ENCODE measurements at regions not wholly inside any gene's neighbourhood (a gene's known extent, or its start where the extent isn't known, plus 50 kb on each side); places are given as distances from the start of the nearest gene placed in this dataset.

DNA sequence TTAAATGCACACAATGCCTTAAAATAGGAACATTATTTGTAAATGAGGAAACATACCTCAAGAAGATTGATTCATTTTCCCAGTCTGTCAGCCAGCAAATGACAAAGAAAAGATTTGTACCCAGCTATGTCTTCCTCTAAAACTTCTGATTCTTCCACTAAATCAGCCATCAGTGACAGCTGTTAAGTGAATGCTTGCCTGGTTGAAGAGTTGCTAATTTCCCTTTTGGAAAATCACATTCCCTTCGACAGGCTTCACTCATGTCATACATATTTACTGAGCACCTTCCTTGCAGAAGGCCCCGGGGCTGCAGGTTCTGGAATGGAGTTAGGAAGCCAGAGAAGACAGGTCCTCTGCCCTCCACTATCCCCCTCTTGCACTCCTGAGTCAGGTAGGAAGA is 112.0 kb upstream of the SLC66A3 start:
- DNase-seq (ENCODE audit: low read depth in 2 of 2) = no peak

DNA sequence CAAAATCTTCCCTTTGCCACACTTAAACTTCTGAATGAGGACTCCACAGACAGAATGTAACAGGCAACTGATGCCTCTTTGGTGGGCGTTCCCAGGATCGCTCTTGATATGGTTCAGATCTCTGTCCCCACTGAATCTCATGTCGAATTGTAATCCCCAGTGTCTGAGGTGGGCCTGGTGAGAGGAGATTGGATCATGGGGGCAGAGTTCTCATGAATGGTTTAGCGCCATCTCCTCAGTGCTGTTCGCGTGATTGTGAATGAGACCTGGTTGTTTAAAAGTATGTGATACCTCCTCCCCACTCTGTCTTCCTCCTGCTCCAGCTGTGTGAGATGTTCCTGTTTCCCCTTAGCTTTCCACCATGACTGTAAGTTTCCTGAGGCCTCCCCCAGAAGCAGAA is 111.1 kb upstream of the SLC66A3 start:
- DNase-seq (ENCODE audit: low read depth in 2 of 2) = no peak

DNA sequence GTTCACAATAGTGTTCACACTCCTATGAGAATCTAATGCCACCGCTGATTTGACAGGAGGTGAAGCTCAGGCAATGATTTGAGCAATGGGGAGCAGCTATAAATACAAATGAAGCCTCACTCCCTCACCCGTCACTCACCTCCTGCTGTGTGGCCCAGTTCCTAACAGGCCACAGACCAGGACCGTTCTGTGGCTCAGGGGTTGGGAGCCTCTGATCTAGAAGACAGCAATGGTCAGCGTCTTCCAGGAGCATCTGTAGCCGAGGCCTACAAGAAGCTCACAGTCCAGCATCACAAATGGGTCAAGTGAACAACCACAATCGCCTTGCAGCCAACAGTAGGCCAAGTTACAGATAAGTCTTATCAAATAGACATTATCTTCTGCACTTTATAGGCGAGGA is 110.0 kb upstream of the SLC66A3 start:
- DNase-seq (ENCODE audit: low read depth in 2 of 2) = no peak

DNA sequence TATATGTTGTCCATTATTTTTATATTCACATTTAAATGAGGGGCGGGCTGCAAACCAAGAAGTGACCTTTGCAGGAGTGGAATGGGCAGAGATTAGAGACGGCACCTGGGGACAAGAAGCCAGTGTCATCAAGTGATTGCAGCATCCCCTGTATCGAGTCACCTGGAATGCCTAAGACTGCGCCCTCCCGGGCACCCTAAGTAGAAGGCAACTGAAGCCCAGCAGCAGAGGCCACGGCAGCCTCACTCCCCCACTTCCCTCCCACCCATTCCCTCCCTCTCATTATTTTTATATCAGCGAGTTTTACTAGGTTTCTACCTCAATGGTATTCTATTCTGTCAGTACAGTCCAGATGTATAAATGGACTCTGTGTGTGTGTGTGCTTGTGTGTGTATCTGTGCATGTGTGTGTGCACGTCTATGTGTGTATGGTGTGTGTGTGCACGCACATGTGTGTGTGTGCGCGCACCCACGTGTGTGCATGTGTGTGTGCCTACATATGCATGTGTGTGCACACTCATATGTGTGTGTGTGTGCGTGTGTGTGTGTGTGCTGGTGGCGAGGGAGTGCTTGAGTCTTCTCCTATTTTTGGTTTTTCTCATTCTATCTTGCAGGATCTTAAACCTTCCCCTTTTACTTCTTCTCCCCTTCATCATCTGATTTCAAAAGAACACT is 106.8 kb upstream of the SLC66A3 start:
- DNase-seq (ENCODE audit: low read depth in 2 of 2) = no peak

DNA sequence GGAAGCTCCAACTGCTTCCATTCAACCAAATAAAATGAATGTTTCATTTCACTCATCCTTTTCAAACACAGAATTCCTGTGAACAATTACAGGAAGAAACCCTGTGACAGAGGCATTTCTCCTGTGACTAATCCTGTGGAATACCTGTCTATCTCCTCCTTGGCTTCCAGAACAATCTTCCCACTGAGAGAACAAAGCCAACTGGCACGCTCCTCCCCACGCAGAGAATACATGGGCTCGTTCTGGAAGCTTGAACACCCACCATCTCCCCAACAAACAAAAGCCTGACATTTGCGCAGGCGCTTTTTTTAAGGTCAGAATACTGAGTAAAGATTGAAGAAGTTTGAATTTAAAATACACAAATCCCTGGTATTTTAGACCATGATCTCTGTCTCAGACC is 104.7 kb upstream of the SLC66A3 start:
- peak; percentile 7 to 31 for DNase-seq (ENCODE audit: low read depth in 2 of 2)

DNA sequence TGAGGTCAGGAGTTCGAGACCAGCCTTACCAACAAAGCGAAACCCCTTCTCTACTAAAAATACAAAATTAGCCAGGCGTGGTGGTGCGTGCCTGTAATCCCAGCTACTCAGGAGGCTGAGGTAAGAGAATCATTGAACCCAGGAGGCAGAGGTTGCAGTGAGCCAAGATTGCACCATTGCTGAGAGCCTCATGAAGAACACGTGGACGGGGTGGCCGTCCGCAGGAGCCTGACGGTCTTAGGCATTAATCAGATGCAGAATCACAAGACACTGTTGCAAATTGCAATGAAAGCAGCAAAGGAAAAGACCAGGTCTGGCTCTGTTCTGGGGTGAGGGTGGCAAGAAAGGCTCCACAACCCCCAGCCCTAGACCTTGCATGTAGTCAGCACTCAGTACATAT is 104.0 kb upstream of the SLC66A3 start:
- DNase-seq (ENCODE audit: low read depth in 2 of 2) = no peak

DNA sequence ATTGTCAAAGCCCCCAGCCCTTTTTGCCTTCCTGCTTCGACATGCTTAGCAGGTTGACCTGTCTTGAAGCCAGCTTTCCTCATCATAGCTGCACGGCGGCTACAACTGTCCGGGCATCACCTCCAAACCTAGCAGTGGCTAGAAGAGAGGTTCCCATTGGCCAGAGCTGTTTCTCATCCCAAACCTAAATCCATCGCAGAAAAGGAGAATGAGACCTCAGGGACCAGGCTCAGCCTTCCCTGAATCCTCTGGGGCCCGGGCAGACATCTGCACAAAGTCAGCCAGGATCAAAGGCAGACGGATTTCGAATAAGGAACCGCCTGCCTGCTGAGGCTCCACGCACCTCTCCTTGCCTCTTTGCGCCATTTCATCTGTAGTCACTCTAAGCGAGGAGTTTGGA is 101.7 kb upstream of the SLC66A3 start:
- DNase-seq (ENCODE audit: low read depth in 2 of 2) = no peak

DNA sequence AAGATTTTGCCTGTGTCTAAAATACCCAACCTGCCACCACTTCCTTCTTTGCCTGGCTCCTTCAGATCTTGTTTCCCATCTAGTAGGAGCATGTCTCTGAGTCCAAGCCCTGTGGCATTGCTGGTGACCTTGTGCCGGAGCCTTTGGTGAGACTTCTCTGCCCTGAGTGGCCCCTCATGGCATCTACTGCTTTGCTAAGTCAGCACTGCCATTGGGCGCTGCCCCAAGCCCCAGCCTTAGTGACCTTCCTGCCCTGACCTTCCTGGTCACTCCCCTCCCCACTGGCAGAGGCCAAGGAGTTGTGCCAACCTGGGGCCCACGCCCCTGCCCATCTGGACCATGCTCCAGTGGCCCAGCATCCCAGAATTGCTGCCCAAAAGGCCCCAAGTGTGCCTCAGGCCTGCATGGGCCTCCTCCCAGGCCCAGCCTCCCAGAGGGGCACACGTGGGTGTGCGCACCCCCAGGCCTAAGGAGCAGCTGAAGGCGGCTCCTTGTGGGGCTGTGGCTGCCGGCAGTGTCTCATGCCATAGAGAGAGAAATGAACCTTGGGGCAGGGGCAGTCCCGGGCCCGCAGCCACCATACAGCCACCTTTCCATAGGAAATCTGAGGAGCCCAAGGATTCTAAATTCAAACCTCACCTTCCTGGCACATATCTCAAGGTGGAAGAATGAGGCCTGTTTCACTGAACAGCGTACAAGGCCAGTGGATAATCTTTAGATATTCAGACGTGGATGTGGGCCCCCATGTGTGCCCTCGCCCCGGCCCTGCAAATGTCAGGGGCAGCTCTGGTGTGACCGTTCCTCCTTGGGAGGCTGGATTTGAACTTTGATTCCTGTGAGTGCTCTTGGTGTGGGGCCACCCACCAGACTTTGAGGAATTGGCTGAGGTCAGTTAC is 100.2 kb upstream of the SLC66A3 start:
- no peak for DNase-seq (ENCODE audit: low read depth in 2 of 2)

DNA sequence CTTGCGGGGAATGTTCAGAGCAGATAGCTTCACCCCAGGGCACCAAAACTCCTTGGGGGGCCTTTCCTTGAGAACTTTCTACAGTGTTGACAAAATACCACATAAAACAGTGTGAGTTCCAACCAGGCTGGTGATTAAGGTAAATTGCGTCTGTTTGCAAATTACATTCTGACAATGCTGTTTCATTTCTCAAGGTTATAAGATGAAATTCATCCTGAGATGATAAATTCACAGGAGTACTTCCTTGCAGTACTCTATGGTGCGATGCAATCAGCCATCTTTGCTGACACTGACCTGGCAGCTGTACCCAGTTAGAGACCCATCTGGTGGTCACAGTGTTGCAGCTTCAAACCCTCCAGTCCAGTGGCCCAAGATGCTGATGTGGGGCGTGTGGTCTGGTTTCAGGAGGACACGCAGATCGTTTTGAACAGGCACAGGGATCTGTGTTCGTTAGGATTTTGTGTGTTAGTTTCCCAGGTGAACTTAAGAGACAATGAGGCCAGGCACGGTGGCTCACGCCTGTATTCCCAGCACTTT is 99.5 kb upstream of the SLC66A3 start:
- no peak for DNase-seq (ENCODE audit: low read depth in 2 of 2)

DNA sequence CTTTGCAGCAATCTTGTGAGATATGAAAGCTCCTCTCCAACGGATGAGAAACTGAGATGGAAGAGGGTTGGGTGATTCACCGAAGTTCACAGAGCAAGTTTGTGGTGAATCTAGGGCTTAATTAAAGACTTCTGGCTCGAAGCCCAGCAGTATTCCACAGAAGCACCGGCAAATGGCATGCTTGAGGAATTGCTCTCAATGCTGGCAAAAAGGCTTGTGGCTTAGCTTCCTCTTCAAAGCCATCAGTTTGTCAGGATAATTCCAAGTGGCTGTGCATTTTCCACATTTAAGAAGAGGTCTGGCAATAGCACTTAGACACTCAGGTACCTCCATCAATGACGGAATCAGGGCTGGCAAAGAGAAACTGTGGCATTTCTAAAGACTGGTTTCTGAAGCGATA is 98.7 kb upstream of the SLC66A3 start:
- peak in 1 of 2 donors; percentile 81 for DNase-seq (ENCODE audit: low read depth in 2 of 2)

DNA sequence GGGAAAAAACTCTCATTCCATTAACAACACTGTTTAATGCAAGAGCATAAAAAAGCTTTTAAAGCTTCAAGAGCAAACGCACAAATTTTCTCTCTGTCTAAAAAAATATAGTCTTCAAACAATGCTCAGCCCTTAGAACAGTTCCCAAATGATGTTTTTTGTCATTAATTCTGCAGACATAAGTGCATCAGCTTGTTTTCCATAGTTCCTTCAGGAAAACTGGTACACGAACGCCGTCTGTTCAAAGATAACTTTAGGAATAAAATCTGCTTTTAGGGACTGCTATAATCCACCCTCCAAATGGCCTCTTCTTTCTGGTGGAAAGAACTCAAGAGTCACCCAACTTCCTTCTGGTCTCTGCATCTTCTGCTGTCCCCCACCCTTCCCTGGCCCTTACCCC is 98.2 kb upstream of the SLC66A3 start:
- DNase-seq (ENCODE audit: low read depth in 2 of 2) = no peak

DNA sequence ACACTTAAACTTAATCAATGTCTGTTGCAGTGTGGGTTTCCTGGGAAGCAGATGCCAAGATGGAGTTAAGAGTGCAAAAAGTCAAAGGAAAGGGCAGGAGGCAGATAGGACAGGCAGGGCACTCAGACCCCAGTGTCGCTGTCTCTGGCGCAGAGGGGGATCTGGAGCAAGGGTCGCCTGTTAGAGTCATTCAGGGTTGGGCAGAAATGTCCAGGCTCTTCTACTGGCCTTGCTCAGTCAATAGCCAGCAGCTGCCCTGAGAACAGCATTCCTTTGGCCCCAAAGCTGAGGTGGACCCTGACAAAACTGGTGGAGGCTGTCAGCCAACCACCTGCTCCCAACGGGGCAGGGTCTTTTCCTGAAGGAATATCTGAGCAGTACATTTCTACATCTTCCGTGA is 97.1 kb upstream of the SLC66A3 start:
- DNase-seq (ENCODE audit: low read depth in 2 of 2) = no peak

DNA sequence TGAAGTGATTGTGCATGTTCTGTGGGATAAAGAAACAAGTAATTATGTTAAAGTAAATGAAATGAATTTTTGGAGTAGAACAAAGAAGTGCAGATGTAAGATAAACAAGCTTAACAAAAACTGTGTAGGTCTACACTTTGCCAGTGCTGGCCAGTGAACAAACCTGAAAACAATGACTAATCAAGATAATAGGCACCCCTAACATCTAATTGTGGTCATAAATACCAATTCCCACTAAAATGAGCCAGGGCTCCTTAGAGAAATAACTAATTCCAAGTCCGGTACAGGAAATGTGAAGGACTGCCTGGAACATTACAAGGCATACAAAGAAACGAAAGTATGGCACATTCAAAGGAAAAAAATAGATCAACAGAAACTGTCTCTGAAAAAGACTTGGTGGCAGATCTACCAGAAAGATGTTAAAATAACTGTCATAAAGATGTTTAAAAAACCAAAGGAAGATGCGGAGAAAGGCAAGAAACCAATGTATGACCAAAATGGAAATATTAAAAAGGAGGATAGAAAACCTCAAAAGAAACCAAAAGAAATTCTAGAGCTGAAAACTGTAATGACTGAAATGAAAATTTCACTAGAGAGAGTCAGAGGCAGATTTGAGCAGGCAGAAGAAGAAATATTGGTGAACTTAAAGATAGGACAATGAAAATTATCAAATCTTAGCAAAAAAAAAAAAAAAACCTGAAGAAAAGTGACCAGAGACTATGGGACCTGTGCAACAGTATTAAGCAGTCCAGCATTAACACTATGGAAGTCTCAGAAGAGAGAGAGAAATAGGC is 94.7 kb upstream of the SLC66A3 start:
- no peak for DNase-seq (ENCODE audit: low read depth in 2 of 2)

DNA sequence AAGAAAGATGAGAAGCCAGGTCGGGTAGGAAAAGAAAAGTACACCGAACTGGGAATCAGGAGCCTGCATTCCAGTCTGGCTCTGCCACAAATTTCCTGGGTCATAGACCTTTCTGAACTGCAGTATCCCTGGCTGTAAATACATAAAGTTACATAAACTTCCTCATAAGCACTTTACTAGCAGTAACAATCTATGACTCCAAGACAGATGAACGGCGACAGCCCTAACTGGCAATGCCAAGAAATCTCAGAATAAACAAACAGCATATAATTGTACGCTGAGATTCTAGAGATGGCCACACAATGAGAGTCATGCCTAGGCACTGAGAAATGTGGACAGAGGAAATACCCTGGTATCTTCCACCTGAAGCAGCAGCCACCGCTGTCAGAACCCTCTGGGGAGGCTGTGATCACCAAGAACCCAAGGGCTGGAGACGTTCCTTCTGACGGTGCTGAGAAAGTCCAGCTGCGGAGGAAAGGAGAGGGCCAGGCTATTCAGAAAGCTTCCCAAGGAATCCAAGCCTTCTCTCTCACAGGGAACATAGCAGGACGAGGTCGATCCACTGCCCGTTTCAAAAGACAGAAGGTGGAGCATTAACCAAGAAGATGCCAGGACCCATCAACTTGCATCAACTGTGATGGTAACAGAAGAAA is 89.3 kb upstream of the SLC66A3 start:
- no peak for DNase-seq (ENCODE audit: low read depth in 2 of 2)

DNA sequence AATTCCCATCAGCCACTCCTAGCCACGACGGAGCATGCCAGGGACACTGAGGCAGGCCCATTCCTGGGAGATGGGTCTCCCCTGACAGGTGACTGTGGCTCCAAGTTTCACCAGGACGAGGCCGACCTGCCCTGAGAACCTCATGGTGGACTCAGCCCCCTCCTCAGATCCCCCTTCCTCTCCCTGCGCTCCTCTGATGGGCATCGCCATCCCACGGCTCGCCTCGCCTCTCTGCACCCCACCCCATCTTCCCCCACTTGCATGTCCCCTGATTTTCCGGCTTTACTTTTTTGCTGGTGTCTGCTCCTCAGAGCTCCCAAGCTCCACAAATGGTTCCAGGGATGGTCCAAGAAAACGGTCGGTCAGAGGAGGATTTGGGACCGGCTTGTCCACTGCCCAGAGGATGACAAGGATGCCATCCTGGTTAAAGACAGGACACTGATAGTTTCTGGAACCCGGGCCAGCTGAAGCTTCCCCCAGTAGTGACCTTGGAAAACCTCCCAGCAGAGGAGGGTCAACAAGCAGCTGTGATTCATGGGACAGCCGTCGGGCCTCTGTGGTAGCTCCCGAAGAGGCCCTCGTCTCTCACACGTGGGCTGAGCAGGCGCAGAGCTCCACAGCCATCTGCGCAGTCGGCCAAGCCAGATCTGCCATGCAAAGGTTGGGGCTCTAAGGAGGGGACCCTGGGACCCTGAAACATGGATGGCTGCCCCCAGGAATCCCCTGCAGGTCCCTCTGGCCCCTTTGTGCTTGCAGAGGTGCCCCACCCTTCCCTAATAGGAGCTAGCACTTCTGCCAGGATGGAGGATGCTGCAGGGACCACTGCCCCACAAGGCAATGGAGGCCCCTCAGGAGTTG is 87.8 kb upstream of the SLC66A3 start:
- DNase-seq (ENCODE audit: low read depth in 2 of 2) = no peak

DNA sequence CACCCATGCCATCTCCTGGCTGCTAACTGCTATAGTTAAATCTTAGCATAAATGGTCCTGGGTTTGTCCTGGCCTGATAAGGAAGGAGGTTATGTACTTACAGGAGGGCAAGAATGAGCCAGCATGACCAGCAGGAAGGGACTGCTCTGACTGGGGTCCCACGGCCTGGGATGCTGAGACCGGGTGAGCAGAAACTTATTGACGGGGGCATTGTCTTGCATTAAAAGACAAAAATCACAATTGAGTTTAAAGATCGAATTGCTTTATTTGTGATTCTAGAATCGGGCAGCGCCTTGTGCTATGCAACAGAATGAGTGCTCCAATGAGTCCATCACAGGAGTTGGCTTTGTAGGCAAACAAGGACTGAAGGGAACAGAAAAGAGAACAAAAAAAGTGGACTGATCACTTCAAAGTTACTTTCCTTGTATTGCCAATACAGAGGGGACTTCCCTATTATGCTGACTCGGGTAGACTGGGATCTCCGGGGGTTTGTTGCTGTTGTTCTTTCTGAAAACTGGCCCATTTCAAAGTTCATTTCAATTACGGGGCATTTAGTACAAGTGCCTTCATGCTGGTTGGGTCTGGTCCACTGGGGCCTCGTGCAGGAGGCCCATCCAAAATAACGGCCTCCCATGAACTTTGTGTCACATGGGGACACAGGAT is 87.1 kb upstream of the SLC66A3 start:
- no peak for DNase-seq (ENCODE audit: low read depth in 2 of 2)

DNA sequence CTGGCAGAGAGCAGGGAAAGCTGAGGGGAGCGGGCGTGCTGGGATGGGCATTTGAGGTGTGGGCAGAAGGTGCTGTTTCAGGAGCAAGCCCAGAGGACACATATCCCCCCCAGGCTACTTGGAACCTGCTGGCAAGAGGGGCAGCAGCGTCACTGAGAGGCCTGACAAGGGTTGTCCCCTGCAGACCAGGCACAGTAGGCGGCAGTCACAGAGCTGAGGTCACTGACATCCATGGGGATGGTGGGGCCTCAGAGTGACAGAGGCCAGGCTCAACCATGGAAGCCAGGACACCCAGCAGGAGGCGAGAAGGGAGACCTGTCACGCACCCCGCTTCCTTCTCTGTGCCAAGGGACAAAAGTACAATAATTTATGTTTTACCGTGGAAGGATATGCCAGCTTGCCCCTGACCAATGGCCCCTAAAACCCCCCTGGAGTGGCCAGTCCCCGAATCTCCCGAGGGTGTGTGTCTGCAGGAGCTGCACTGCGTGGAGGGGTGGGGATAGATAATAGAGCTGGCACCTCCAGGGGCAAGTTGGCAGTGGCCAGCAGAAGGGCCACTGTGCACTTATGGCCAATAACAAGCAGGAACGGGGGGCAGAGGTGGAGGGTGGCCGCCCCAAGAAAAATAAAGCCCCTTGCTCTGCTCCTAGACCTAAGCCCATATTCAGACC is 86.3 kb upstream of the SLC66A3 start:
- no peak for DNase-seq (ENCODE audit: low read depth in 2 of 2)

DNA sequence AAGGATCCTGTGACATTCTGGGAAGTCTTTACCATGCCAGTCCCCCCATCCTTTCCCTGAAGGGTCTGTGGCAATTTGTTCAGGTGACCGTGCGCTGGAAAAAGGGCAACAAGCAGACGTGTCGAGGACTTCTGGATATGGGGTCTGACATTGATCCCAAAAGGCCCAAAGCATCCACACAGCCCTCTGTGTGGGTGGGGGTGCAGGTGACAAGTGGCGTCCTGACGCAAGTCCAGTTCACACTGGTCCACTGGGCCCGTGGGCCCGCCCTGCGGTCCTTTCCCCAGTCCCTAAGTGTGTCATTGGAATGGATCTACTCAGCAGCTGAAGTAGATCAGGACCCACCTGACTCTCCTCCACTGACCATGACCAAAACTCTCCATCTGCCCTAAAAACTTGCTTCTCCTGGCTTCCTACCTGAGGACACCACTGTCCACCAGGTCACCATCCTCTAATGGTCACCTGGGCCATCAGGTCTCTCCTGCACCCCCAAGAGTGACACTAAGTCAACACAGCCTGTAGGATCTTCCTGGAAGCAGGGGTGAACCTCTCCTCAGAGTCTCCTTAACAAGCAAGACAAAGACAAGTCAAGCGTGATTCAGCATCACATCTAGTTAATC is 85.6 kb upstream of the SLC66A3 start:
- no peak for DNase-seq (ENCODE audit: low read depth in 2 of 2)

DNA sequence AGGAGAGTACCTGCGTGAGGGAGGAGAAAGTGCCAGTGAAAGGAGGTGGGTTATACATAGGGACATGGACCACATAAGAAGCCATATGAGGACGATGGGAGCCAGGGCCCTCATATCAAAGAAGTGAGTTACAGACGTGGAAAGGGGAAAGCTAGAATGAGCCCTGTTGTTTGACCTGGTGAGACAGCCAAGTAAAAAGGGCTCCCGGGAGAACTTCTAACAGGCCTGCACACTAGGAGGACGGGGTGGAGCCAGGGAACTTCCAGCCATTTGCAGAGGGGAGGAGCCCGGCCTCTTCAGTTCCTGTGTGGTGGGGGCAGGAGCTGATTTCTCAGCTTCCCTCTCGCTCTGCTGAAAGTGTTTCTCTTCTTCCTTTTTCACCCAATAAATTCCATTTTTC is 84.1 kb upstream of the SLC66A3 start:
- peak in 1 of 2 donors; percentile 41 for DNase-seq (ENCODE audit: low read depth in 2 of 2)

Measured in lung microvascular endothelial cell (primary cell).